Suprapubic skin (tissue), 4 donors: ENCODE measurements at regions not wholly inside any gene's neighbourhood (a gene's known extent, or its start where the extent isn't known, plus 50 kb on each side); places are given as distances from the start of the nearest gene placed in this dataset.

ENCODE experiments used
- DNase-seq, 2 donors: peaks; one replicate each; pipeline ENCODE4 v3.0.0-alpha.2; 2019; ENCODE audit warnings: low spot score in 2 of 2
- H3K27ac ChIP-seq: fragments of 200-600 bp; sonication (generic); one replicate; pipeline ENCODE4 v1.5.1; 2019
- H3K27me3 ChIP-seq: fragments of 200-600 bp; sonication (generic); one replicate; pipeline ENCODE4 v1.5.1; 2019
- H3K36me3 ChIP-seq: fragments of 200-600 bp; sonication (generic); one replicate; pipeline ENCODE4 v1.5.1; 2019
- H3K4me1 ChIP-seq: fragments of 200-600 bp; sonication (generic); one replicate; pipeline ENCODE4 v1.5.1; 2019
- H3K4me3 ChIP-seq: fragments of 200-600 bp; sonication (generic); one replicate; pipeline ENCODE4 v1.5.1; 2019; ENCODE audit warnings: mild to moderate bottlenecking
- H3K9me3 ChIP-seq: fragments of 200-600 bp; sonication (generic); one replicate; pipeline ENCODE4 v1.5.1; 2019
- CTCF ChIP-seq, 2 donors: fragments of 200-600 bp in 1 of 2; fragments of 450-650 bp in 1 of 2; sonication (generic) in 1 of 2; IDR thresholded peaks; one replicate each; pipeline ENCODE4 v1.5.1; 2016 to 2019; ENCODE audit warnings: antibody characterized with exemption in 2 of 2, mild to moderate bottlenecking in 1 of 2, moderate library complexity in 1 of 2
- EP300 ChIP-seq: sonication (generic); formaldehyde crosslinking; IDR thresholded peaks from one replicate; pipeline ENCODE4 v1.6.1; 2017; ENCODE audit warnings: antibody characterized with exemption
- POLR2A ChIP-seq, 2 donors: fragments of 450-650 bp; IDR thresholded peaks; one replicate each; pipeline ENCODE4 v1.6.1; 2017; ENCODE audit warnings: antibody characterized with exemption in 2 of 2, mild to moderate bottlenecking in 2 of 2, moderate library complexity in 2 of 2
- POLR2AphosphoS5 ChIP-seq, 3 donors: sonication (generic); formaldehyde crosslinking; IDR thresholded peaks; one replicate each; pipeline ENCODE4 v1.6.1; 2017; ENCODE audit warnings: antibody characterized with exemption in 3 of 3
- WGBS: methylation state at CpG from one replicate; pipeline ENCODE4 v1.1.5; 2018; 5-methylcytosine and 5-hydroxymethylcytosine counted together

GRCh38 chr12:105970885-105971284, 167.9 kb downstream of the NUAK1 start:
- no peaks in the 10 kb centered on the region for H3K9me3 ChIP-seq
- DNase-seq: no peak
- WGBS: 55% methylated on average over 2 of the region's 2 CpGs
- H3K4me1 ChIP-seq: no peaks in the 10 kb centered on the region
- H3K27me3 ChIP-seq: no peaks in the 10 kb centered on the region
- no peak overlapping the region for H3K27ac ChIP-seq
- no peaks in the 10 kb centered on the region for H3K36me3 ChIP-seq
- H3K4me3 ChIP-seq: no peak overlapping the region
- TF ChIP-seq POLR2A (IDR thresholded peaks at IDR 0.05): no peak
- TF ChIP-seq EP300: no peak
- TF ChIP-seq CTCF (IDR thresholded peaks at IDR 0.05): no peak
- peak in 1 of 3 donors; percentile 7 for TF ChIP-seq POLR2AphosphoS5 (IDR thresholded peaks at IDR 0.05)

DNA sequence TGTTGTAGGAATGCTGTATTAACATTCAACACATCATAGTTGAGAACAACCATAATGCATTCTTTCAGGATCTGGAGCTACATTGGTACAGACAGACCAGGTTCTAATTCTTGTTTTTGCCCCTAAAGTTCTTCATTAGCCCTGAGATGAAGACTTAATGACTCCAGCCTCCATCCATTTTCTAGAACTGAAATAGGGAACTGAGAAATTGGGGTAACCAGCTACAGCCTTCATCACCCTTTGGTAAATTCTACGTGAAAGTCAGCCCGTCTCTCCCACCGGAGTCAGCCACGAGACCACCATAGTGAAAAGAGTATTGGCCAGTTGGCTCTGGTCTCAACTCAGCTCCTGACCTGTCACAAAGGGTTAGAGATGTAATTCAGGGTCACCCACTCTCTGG, 164.0 kb downstream of the NUAK1 start:
- DNase-seq: no peak
- no peak for TF ChIP-seq POLR2AphosphoS5 (IDR thresholded peaks at IDR 0.05)
- no peak for TF ChIP-seq CTCF (IDR thresholded peaks at IDR 0.05)
- TF ChIP-seq POLR2A (IDR thresholded peaks at IDR 0.05): no peak
- no peak for TF ChIP-seq EP300
- Histone ChIP-seq H3K27ac (no peak overlapping the region), H3K4me1 (no peaks in the 10 kb centered on the region), H3K9me3 (no peaks in the 10 kb centered on the region), H3K4me3 (no peak overlapping the region), H3K36me3 (no peaks in the 10 kb centered on the region), H3K27me3 (no peaks in the 10 kb centered on the region)
- WGBS: 92% methylated on average over 4 of the region's 4 CpGs

GRCh38 chr12:105975351-105975750, 163.4 kb downstream of the NUAK1 start:
- 95% methylated on average over 2 of the region's 2 CpGs for WGBS
- no peak for TF ChIP-seq POLR2A (IDR thresholded peaks at IDR 0.05)
- no peak for TF ChIP-seq POLR2AphosphoS5 (IDR thresholded peaks at IDR 0.05)
- TF ChIP-seq CTCF (IDR thresholded peaks at IDR 0.05): no peak
- TF ChIP-seq EP300: no peak
- no peak for DNase-seq

GRCh38 chr12:105977236-105977635, 161.5 kb downstream of the NUAK1 start:
- Histone ChIP-seq H3K27me3 (no peaks in the 10 kb centered on the region), H3K4me3 (no peak overlapping the region), H3K27ac (no peak overlapping the region), H3K36me3 (no peaks in the 10 kb centered on the region), H3K9me3 (no peaks in the 10 kb centered on the region), H3K4me1 (no peaks in the 10 kb centered on the region)
- 93% methylated on average over 3 of the region's 3 CpGs for WGBS
- DNase-seq: no peak
- TF ChIP-seq CTCF (IDR thresholded peaks at IDR 0.05) (no peak), EP300 (no peak), POLR2AphosphoS5 (IDR thresholded peaks at IDR 0.05) (no peak), POLR2A (IDR thresholded peaks at IDR 0.05) (no peak)

More at GRCh38 chr12:105975351-105975750, 163.4 kb downstream of the NUAK1 start:
- H3K36me3 ChIP-seq: no peaks in the 10 kb centered on the region
- no peaks in the 10 kb centered on the region for H3K9me3 ChIP-seq
- no peak overlapping the region for H3K4me3 ChIP-seq
- H3K27ac ChIP-seq: no peak overlapping the region
- H3K27me3 ChIP-seq: no peaks in the 10 kb centered on the region
- no peaks in the 10 kb centered on the region for H3K4me1 ChIP-seq

DNA sequence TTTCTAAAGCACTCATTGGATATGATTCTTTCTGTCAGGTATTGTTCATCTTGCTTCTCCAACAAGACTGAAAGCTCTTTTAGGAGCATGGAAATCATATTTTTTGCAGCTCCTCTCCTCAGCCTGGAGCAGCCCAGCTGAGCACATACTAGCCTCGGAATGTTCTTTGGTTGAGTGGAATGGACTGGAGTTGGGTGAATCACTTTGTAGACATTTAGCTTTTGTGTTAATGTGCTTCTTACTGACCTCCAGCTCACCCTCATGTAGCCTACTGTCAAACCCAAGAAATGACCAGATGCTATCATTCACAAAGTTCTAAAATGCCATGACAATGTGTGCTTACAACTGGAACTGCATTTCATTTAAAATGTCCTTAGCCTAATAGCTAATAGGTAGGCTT, 161.1 kb downstream of the NUAK1 start:
- H3K36me3 ChIP-seq: no peaks in the 10 kb centered on the region
- TF ChIP-seq CTCF (IDR thresholded peaks at IDR 0.05): no peak
- no peak for TF ChIP-seq POLR2AphosphoS5 (IDR thresholded peaks at IDR 0.05)
- no peak for TF ChIP-seq POLR2A (IDR thresholded peaks at IDR 0.05)
- no peak for TF ChIP-seq EP300
- H3K27me3 ChIP-seq: no peaks in the 10 kb centered on the region
- no peak for DNase-seq
- no peak overlapping the region for H3K4me3 ChIP-seq
- WGBS: 94% methylated on average over 1 of the region's 1 CpG
- peaks cover under 1% of the 10 kb centered on the region for H3K4me1 ChIP-seq
- H3K9me3 ChIP-seq: no peaks in the 10 kb centered on the region
- H3K27ac ChIP-seq: no peak overlapping the region
